Uterus (tissue), 3 donors: ENCODE measurements at regions not wholly inside any gene's neighbourhood (a gene's known extent, or its start where the extent isn't known, plus 50 kb on each side); places are given as distances from the start of the nearest gene placed in this dataset.
"Not testable (repeated sequence)": the region's sequence is repeated elsewhere in the genome, so short reads cannot be mapped to it uniquely, and the experiment has no call there.

Experiments used
- DNase-seq, 2 donors: peaks; one replicate each; pipeline ENCODE4 v3.0.0-alpha.2; 2019 to 2020
- H3K27ac ChIP-seq, 2 donors: fragments of 200-600 bp; sonication (generic); 1 replicate in 1 of 2; 2 replicates in 1 of 2; pipeline ENCODE4 v1.5.1; 2016 to 2018
- H3K27me3 ChIP-seq, 2 donors: fragments of 200-600 bp; sonication (generic); one replicate each; pipeline ENCODE4 v1.5.1; 2018 to 2019; ENCODE audit warnings: control low read depth in 1 of 2
- H3K36me3 ChIP-seq, 2 donors: fragments of 200-600 bp; sonication (generic); one replicate each; pipeline ENCODE4 v1.5.1; 2019; ENCODE audit warnings: control low read depth in 1 of 2
- H3K4me1 ChIP-seq, 2 donors: fragments of 200-600 bp; sonication (generic); one replicate each; pipeline ENCODE4 v1.5.1; 2018 to 2019; ENCODE audit warnings: control low read depth in 1 of 2
- H3K4me3 ChIP-seq, 2 donors: fragments of 200-600 bp; sonication (generic); 1 replicate in 1 of 2; 2 replicates in 1 of 2; pipeline ENCODE4 v1.5.1; 2018 to 2019; ENCODE audit warnings: mild to moderate bottlenecking in 1 of 2
- H3K9me3 ChIP-seq, 2 donors: fragments of 200-600 bp; sonication (generic); one replicate each; pipeline ENCODE4 v1.5.1; 2019; ENCODE audit warnings: control low read depth in 1 of 2
- CTCF ChIP-seq, 4 experiments: fragments of 200-600 bp in 2 of 4; fragments of 450-650 bp in 2 of 4; sonication (generic) in 2 of 4; IDR thresholded peaks; one replicate each; pipeline ENCODE4 v1.5.1; 2016 to 2019; ENCODE audit warnings: antibody characterized with exemption in 4 of 4, mild to moderate bottlenecking in 2 of 4, moderate library complexity in 1 of 4
- POLR2A ChIP-seq, 2 donors: fragments of 450-650 bp; IDR thresholded peaks; one replicate each; pipeline ENCODE4 v1.6.1; 2016; ENCODE audit warnings: antibody characterized with exemption in 2 of 2, mild to moderate bottlenecking in 1 of 2, moderate library complexity in 1 of 2
- intact Hi-C: fragments of 100-400 bp; cut with DNase I; formaldehyde crosslinking; loops from one replicate; pipeline ENCODE4 v1.15.1; 2023; ENCODE audit warnings: low total_unique reads
- donor health status: DM: yes; HTN: yes; CAD: no.

GRCh38 chr3:81349816-81350340 is 411.6 kb downstream of the GBE1 start:
- intact Hi-C loops, result no loop called here
- H3K4me3 ChIP-seq, result no peak overlapping the region
- no peaks in the 10 kb centered on the region for H3K27me3 ChIP-seq
- no peaks in the 10 kb centered on the region for H3K9me3 ChIP-seq
- H3K4me1 ChIP-seq, result no peaks in the 10 kb centered on the region
- DNase-seq, result no peak
- no peak overlapping the region for H3K27ac ChIP-seq
- TF ChIP-seq POLR2A (IDR thresholded peaks at IDR 0.05) (no peak), CTCF (IDR thresholded peaks at IDR 0.05) (no peak)
- H3K36me3 ChIP-seq, result no peaks in the 10 kb centered on the region

- DNase-seq, result no peak
- Histone ChIP-seq H3K27me3 (no peaks in the 10 kb centered on the region), H3K4me3 (no peak overlapping the region), H3K27ac (no peak overlapping the region), H3K36me3 (peaks cover 0 to 3% of the 10 kb centered on the region in 2 donors), H3K4me1 (no peaks in the 10 kb centered on the region), H3K9me3 (no peaks in the 10 kb centered on the region)
- TF ChIP-seq POLR2A (IDR thresholded peaks at IDR 0.05) (no peak), CTCF (IDR thresholded peaks at IDR 0.05) (no peak)
- intact Hi-C loops, result no loop called here
These were observed 422.2 kb downstream of the GBE1 start for GRCh38 chr3:81339040-81339845.

GRCh38 chr3:81336470-81336869 is 425.0 kb downstream of the GBE1 start:
- no peaks in the 10 kb centered on the region for H3K9me3 ChIP-seq
- H3K4me3 ChIP-seq, result no peak overlapping the region
- TF ChIP-seq POLR2A (IDR thresholded peaks at IDR 0.05) (no peak), CTCF (IDR thresholded peaks at IDR 0.05) (no peak)
- no peak for DNase-seq
- intact Hi-C loops, result no loop called here
- H3K27me3 ChIP-seq, result no peaks in the 10 kb centered on the region
- no peak overlapping the region for H3K27ac ChIP-seq
- H3K4me1 ChIP-seq, result no peaks in the 10 kb centered on the region
- H3K36me3 ChIP-seq, result peaks cover 0 to 3% of the 10 kb centered on the region in 2 donors

DNA sequence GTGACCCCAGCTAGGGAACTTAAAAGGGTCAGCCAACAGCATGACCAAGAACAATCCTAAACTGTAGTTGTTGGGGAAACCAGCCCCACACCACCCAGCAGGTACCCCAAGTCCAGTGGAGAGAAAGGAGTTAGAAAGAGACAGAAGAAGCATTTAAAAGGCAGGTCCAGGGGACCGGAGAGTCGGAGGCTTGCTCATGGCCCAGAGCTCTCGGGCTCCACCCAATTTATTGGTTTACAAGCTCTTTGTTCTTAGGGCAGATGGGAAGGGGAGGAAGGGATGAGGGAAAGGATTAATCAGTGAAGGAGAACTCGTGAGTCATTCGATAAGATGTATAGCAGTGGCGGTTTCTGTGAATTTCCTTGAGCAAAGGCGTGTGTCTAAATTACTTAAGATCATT is 431.6 kb downstream of the GBE1 start:
- H3K4me3 ChIP-seq, intact Hi-C loops, H3K36me3 ChIP-seq, H3K27me3 ChIP-seq, H3K4me1 ChIP-seq, DNase-seq, H3K9me3 ChIP-seq, H3K27ac ChIP-seq: not testable (repeated sequence)

DNA sequence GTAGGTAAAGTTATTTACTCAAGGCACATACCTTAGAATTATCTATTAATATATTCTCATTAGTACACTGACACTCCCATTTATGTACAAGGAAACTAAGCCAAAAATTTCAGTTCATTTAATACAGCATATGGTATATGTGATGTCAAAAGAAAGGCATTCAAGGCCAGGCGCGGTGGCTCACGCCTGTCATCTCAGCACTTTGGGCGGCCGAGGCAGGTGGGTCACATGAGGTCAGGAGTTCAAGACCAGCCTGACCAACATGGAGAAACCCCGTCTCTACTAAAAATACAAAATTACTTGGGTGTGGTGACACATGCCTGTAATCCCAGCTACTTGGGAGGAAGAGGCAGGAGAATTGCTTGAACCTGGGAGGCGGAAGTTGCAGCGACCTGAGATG is 435.2 kb downstream of the GBE1 start:
- Histone ChIP-seq H3K27ac (no peak overlapping the region), H3K36me3 (no peaks in the 10 kb centered on the region), H3K27me3 (no peaks in the 10 kb centered on the region), H3K4me3 (no peak overlapping the region), H3K9me3 (no peaks in the 10 kb centered on the region), H3K4me1 (no peaks in the 10 kb centered on the region)
- intact Hi-C loops, result no loop called here
- no peak for TF ChIP-seq POLR2A (IDR thresholded peaks at IDR 0.05)
- no peak for TF ChIP-seq CTCF (IDR thresholded peaks at IDR 0.05)
- DNase-seq, result no peak
